OCI-LY7 (cell line): ENCODE measurements at regions not wholly inside any gene's neighbourhood (a gene's known extent, or its start where the extent isn't known, plus 50 kb on each side); places are given as distances from the start of the nearest gene placed in this dataset.

ENCODE experiments used
- EZH2phosphoT487 ChIP-seq: fragments of 200-600 bp; sonication (generic); IDR thresholded peaks from 2 replicates; pipeline ENCODE4 v1.6.1; 2018; ENCODE audit warnings: low read depth, borderline replicate concordance, mild to moderate bottlenecking, mixed run types, antibody characterized with exemption, low read length, moderate library complexity, mixed read lengths
- TF ChIP-seq, protein P1 (sequence below): fragments of 200-600 bp; sonication (generic); conservative IDR thresholded peaks from 2 replicates; pipeline ENCODE4 v1.5.1; 2014; ENCODE audit warnings: mild to moderate bottlenecking, antibody characterized with exemption, low read length, moderate library complexity, mixed read lengths

DNA sequence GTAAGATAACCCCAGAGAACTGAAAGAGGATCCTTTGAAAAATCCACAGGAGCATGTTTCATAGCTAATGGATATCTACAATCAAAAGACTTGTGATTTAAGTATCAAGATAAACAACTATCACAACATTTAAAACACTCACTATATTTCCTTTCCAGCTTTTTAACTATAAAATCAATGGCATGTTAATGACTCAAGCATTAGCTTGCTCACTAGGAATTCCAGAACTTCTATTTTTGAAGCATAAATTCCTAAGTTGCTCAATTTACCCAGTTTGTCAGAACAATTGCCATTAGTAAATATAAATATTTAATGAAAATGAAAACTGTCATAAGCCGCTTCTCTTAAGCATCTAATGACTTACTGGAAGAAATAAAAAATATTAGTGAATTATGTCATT lies 355.3 kb downstream of the PRELID2 start:
- TF ChIP-seq, protein P1, sequence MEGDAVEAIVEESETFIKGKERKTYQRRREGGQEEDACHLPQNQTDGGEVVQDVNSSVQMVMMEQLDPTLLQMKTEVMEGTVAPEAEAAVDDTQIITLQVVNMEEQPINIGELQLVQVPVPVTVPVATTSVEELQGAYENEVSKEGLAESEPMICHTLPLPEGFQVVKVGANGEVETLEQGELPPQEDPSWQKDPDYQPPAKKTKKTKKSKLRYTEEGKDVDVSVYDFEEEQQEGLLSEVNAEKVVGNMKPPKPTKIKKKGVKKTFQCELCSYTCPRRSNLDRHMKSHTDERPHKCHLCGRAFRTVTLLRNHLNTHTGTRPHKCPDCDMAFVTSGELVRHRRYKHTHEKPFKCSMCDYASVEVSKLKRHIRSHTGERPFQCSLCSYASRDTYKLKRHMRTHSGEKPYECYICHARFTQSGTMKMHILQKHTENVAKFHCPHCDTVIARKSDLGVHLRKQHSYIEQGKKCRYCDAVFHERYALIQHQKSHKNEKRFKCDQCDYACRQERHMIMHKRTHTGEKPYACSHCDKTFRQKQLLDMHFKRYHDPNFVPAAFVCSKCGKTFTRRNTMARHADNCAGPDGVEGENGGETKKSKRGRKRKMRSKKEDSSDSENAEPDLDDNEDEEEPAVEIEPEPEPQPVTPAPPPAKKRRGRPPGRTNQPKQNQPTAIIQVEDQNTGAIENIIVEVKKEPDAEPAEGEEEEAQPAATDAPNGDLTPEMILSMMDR: no peak
- TF ChIP-seq EZH2phosphoT487: no peak
